ENCODE measurements at regions not wholly inside any gene's neighbourhood (a gene's known extent, or its start where the extent isn't known, plus 50 kb on each side); places are given as distances from the start of the nearest gene placed in this dataset.
"Not testable (repeated sequence)": the region's sequence is repeated elsewhere in the genome, so short reads cannot be mapped to it uniquely, and the experiment has no call there.

DNA sequence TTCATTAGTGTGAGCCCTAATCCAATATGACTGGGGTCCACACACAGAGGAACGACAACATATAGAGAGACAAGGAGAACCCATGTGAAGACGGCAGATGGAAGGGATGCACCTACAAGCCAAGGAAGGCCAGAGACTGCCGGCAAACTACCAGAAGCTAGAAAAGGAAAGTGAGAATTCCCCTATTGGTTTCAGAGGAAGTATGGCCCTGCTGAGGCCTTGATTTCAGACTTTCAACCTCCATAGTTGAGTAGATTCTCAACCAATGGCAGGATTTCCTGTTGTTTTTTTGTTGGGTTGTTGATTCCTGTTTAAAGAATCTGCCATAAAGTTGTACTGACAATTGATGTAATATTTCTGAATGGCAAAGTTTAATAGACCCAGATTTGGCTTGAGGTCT is 241.5 kb downstream of the SATB2 start:
- no peak for FAIRE-seq

DNA sequence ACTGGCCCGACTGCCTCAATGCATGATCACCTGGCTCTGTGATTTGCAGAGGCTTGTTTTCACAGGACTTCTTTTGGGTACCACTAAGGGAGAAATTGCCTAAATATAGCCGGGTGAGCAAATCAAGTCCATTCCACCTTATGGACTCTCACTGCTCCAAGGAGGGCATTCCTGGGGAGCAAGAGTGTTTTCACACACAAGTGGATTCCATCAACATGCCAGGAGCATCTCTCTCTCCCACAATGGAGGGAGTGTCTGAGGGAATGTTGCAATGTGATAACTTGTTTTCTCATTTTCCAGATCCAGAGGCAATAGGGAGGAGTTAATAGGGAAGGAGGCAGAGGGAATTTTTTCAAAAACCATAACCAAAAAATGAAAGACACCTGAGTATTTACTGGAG is 250.7 kb downstream of the SATB2 start:
- FAIRE-seq, result no peak

DNA sequence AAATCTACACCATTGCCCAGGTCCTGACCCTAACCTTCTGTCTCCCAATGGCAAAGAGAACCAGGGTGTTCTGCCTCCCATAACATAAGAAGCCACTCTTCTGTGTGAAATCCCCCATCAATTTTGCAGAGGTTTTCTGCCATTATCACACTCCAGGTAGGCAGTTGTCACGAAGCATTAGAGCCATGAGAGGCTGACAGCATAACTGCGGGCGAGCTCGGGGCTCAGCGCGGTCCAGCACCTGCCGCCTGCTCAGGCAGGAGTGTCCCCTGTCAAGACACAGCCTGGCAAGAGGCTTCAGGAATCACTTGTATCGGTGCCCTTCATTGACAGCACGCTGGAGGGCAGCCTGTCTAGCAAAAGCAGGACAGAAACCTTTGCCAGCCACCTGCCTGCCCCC is 251.2 kb downstream of the SATB2 start:
- FAIRE-seq, result no peak

DNA sequence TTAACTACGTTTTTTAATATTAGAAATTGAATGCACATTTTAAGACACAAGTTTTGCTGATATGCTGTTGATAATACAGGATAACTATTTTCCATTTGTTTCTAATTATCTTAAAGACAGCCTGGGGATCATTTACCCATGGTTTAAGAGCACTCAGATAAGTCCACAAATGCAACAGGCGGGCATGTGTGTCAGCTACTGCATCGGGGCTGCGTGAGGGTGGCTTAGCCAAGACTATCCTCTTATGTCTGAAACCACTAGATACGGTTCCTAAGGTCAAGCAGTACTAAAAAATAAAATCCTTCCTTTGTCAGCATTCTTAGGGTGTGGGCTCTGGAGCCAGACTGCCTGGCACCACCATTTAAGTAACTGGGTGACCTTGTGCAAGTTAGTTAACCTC is 254.8 kb downstream of the SATB2 start:
- FAIRE-seq, result no peak

DNA sequence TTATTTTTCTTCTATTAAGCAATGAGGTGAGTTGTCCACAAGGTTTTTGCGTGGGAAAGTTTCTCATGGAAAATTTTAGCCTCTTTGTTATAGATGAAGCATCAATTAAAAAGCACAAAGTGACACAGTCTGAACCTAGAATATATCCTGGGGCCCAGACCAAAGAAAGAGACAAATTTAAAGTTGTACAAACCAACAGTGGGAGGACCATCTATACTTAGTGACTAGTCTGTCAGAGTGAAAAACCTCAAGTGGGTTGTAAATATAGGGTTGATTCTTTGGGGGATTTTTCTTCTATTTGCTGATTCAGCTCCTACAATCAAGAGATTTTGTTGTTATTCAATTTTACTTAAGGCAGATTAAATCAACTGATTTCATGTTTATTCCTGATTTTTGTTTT is 256.2 kb downstream of the SATB2 start:
- no peak for FAIRE-seq

DNA sequence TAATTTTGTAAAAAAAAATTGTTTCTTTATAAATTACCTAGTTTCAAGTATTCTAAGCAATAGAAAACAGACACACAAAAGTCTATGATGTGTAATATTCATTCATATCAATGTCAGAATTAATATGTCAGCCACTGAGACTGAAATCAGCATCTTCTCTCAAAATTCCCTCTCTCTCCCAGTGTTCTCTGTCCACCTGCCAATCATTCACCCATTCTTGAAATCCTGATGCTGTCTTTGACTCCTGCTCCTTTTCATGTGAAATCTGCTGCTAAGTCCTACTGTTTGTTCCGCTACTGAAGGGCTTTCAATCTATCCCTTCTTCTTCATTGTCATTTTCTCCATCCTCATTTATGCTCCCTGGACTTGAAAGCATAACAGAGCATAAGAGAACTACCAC is 257.9 kb downstream of the SATB2 start:
- FAIRE-seq, result no peak

DNA sequence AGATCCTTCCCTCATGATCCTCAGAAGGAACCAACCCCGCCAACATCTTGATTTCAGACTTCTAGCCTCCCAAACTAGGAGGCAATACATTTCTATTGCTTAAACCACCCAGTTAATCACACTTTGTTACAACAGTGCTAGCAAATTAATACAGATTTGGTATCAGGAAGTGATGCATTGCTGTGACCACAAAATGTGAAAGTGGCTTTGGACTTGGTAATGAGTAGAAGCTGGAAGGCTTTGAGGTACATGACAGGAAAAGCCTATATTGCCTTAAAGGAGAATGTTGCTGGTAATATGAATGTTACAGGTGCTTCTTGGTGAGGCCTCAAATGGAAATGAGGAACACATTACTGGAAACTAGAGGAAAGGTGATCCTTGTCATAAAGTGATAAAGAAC is 260.3 kb downstream of the SATB2 start:
- FAIRE-seq, result no peak

DNA sequence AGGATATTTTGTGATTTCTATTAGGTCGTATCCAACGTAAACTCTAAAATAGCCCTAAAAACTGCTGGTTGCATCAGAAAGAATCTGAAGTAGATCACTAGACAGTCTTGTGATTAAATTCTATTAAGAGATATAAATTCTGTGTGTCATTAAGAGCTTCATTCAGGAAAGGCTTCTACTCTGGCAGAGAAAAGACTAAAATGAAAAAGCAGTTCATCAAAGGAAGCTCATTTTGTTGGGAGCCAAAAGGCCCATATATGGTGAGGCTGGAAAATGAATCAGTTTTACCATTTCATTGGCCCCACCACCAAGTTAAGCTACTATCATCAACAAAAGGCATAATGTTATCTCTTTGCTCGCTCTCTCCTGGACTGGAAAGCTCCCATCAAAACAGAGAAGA is 261.1 kb downstream of the SATB2 start:
- FAIRE-seq, result no peak

DNA sequence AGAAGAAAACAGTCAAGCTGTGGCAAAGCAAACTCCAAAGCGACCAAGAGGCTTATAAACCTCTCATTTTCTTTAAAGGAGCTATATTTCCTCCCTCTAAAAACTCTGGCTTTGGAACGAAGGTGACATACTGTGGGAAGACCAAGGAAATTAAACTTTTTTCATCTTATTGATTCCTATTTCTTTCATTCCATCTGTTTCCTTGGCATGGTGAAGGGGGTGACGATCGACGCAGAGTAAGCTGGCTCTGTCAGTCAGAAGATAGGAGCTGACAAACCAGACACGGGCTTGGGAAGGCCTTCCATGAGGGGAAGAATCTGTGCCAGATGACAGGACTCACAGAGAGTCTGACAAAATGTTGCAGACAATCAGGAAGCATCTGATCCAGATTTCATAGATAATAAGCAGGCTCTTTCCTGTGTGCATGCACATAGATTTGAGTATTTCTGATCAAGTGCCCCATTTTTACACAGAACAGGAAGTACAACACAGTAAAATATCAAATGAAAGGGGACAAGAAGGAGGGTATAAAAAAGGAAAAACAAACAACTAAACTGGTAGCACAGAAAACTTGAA is 261.7 kb downstream of the SATB2 start:
- FAIRE-seq, result no peak

DNA sequence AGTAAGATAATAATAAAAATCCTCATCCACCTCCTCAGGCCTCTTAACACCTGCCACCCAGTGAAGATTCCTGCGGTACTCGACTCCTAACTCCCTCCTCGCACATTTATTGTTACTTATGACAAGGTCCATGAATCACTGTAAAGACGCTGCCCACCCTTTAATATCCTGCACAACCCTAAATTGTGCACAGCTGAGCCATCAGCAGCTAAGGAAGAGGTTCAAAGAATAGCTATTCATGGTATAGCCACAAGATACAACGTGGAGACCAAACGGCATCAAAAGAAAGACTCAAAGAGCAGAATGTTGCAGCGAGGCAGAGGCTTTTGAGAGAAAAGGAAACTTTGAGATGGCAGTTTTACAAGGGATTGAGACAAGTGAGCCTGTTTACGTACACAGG is 266.3 kb downstream of the SATB2 start:
- no peak for FAIRE-seq

DNA sequence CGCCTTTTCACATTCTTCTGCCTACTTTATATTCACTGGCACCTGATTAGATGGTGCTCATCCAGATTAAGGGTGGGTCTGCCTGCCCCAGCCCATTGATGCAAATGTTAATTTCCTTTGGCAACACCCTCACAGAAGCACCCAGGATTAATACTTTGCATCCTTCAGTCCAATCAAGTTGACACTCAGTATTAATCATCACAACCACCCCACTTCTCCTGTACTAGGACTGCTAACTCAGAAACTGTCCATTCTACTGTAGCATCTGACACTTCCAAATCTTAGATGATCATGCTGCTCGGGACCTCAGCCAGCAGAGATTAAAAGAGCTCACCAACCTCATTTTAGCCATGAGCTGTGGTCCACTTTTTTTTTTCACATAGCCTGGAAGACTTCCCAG is 268.5 kb downstream of the SATB2 start:
- no peak for FAIRE-seq

DNA sequence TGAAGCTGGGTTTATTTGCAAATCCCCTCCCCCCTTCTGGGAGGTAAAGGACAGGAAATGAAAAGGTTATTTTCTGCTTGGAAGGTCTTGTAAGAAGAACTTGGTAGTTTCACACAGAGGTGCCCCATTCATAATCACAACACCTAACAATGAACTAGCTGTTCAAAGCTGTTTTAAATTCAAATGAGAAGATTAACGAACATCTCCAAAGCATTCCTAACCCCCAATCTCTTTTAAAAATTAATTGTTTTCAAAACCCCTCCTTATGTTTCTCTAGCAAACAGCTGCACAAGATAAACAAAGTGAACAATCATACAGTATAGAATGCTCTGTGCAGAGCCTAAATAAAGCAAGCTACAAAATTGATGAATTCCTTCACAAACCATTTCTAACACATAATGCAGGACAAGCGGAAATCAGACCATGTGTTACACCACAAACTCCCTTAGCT is 271.4 kb downstream of the SATB2 start:
- no peak for FAIRE-seq

DNA sequence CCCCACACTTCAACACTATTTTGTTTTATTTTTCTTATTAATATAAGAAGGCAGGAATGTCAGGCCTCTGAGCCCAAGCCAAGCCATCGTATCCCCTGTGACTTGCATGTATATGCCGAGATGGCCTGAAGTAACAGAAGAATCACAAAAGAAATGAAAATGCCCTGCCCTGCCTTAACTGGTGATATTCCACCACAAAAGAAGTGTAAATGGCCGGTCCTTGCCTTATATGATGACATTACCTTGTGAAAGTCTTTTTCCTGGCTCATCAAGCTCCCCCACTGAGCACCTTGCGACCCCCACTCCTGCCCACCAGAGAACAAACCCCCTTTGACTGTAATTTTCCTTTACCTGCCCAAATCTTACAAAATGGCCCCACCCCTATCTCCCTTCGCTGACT is 272.6 kb downstream of the SATB2 start:
- FAIRE-seq, result not testable (repeated sequence)

DNA sequence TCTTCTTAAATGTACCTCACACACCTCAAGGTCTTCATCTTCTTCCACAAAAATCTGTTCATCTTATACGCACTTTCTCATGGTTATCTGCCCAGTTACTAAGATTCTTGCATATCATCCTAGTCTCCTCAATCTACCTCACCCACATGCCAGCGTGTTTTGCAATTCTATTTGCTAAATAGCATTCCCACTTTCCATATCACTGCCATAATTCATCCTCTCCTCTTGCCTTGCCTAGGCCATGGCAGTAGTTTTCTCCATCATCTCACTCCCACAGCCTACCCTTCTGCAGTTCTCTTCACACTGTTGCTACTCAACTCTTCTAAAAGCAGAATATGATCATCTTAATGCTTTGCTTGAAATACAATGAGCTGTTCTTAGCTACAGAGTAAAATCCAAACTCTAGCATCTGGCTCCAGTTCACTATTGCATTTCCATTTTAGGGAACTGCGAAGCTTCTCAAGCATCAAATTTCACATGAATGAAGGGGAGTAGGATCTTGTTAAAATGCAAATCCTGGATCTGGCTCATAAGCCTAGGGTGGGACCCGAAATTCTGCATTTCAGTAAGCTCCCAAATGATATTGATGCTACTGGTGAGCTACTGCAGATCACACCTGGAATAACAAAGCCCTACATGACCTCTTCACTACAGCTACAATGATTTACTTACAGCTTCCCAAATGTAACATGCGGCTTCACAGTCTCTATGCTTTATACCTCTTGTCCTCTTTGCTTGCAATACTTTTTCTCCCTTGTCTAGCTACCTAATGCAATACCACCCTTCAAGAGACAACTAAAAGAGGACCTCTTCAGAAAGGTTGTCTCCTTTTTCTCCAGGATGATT is 293.9 kb downstream of the SATB2 start:
- no peak for FAIRE-seq

DNA sequence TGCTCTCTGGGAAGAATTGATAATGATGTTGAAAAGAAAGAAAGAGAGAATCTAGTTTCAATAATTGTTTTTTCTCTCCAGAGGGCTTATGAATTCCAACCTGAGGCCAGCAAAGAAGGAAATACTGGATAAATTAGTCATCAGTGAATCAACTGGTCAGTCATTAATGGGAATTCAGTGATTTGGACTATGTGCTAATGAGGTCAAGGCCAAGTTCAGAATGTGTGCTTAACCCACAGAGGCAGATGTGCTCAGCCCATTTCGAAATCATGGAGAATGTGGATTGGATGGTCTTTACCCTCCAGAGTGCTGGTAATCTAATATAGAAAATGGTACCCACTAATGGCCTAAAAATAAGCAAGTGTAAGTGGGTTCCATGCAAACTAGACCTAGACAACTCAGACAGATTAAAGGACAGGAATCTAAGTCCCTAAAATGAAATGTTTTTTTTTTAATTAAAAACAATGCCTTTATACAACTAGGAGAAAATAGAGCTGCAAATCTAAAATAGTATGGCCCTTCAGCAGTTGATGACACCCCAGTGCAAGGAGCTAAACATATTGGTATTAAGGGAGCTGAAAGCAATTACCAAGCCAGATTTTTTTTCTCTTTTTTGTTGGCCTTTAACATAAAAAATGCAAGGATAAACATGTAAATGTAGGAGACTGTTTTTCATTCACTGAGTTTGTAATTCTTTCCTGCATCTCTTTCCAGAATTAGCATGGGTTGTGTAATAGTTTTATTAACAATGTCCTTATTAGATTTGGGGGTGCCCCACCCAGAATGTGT is 296.9 kb downstream of the SATB2 start:
- no peak for FAIRE-seq

DNA sequence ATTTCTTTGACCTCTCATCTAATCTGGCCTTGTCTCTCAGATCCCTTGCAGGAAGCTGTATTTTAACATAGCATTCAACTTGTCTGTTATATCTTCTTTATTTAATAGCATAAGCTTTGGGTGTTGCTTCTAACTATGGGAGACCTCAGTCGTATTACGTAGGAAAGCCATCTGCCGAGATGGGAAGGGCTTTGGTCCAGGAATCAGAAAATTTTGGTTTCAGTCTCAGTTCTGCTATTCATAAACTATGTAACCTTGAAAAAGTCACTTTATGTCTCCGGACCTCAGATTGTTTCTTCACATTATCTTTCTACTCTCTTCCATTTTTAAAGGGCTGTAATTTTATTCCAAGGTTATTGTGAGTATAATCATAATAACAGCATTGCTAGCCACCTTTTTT is 297.7 kb downstream of the SATB2 start:
- no peak for FAIRE-seq

DNA sequence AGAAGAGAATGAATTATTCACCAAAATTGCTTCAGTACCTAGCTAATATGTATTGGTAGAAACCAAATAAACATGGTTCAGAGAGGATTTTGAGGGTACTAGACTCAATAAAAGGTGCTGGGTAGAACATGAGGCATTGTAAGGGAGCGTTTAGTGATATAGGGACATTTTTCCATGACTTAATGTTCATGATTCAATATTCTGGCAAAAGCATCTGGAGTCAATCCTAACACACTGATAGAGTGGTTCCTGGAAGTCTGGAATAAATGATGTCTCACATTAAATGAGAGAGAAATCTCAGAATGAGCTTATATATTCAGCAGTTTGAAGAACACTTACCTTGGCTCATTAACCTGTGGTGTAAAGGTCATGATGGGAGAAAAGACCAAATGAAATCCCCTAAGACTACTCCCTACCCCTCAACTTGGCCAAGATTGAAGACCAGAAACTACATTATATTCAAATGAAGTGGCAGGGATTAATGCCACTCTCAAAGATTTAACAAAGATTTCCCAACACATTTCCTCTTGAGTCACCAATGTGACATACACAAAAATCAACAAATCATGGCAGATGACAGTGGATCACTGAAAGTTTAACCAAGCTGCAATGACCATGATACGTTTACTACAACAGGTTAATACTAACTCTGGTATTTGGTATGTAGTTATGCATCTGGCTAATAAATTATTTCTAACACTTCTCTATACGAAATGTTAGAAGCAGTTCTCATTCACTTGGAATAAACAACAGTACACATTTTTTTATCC is 309.5 kb downstream of the SATB2 start:
- no peak for FAIRE-seq

DNA sequence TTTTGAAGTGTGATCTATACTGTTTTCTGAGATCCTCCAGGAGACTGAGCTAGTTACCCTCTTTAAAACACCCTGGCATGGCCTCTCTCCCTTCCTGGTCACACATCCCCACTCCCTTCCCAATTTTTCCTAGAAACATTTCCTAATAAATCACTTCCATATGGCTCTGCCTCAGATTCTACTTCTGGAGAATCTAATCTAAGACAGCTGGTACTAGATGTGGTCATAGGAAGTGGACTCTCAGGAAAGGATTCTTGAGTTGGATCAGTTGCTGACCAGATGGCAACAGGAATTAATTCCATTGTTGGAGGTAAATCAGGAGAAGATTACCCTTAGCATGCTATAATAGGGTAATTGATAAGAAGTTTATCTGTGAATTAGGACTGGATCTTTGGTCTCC is 310.5 kb downstream of the SATB2 start:
- no peak for FAIRE-seq

DNA sequence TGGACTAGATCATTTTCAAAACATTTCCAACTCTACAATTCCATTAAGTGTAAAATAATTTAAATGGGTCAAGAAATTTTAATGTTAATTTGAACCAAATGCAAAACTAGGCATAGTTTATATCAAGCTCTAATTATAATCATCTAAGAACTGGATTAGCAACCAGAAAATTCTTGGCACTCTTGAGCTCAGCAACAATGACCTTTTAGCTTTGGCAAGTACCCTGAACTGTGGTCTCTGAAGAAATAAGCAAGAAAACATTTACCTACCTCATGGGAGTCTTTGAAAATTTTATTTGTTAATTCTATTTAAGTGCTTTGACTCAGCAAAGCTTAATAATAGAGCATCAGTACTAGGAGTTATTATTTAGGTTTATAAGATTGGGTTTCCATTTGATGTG is 313.2 kb downstream of the SATB2 start:
- no peak for FAIRE-seq

DNA sequence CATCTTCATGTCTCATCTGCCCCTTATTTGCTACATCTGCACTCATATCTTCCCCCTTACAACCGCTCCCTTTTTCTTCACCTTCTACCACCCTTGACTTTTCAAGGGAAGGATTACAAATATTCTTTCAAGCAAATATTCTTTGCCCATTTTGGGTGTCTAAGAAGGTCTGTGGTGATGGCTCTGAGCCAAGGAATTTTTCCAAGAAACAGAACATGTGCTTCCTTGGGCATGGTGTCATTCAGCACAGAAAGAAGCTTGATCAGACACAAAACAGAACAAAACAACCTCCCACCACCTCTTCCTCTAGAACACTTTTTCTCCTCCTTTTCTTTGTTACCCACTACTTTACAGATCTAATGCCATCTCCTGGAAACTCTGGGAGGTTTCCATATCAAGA is 313.7 kb downstream of the SATB2 start:
- FAIRE-seq, result no peak

DNA sequence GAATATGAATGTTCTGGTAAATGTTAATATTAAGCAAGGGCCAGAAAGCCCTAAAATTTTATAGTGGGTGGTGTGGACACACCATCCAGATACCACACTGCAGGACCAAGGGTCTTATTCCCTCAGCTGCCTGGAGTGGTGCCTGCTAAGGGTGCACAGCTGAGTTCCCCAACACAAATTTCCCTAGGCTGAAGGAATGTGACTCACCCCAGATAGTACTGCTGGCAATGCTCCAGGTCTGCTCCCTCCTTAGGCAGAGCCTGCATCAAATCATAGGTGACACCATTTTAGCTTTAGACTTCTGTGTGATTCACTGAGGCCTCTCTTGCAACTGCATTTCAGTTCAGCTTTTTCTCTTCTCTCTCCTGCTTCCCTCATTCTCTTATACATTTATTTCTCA is 321.1 kb downstream of the SATB2 start:
- FAIRE-seq, result no peak

DNA sequence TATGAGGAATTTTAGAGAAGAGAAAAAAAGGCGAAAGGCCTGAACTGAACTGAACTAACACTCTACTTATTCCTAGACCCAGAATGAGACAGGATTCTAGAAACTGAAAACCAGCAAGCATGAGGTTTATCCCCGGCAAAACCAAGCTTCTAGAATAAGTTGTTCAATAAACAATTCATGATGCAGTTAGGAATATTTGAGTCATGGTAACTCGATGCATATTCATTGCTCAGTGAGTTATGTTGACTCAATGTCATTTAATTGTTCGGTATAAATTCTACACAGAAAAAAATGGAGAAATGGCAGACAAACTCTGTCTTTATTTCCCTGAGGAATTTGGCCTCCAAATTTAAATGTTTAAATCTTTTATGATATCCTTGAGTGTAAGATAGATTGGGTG is 321.5 kb downstream of the SATB2 start:
- FAIRE-seq, result no peak

DNA sequence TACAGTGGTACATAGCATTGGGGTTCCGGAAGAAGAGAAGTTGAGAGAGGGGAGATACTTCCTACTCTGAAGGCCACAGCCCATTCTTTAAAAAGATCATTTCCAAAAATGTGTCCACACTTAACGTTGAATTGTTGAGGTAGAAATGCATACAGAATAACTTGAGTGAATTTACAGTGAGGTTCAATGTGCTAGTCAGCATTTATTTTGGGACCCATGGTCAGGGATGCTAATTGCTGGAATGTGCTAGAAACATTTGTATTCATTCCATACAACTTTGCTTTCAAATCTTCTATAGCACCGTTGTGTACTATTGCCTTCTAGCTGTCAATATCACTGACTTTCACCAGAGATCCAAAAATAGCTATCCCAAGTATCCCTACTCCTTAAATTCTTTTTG is 325.9 kb downstream of the SATB2 start:
- no peak for FAIRE-seq
